ENCODE measurements at regions not wholly inside any gene's neighbourhood (a gene's known extent, or its start where the extent isn't known, plus 50 kb on each side); places are given as distances from the start of the nearest gene placed in this dataset.
A peak's percentile ranks its signal among the peaks of the same experiment; 100 is the strongest.
"Not testable (repeated sequence)": the region's sequence is repeated elsewhere in the genome, so short reads cannot be mapped to it uniquely, and the experiment has no call there.

DNA sequence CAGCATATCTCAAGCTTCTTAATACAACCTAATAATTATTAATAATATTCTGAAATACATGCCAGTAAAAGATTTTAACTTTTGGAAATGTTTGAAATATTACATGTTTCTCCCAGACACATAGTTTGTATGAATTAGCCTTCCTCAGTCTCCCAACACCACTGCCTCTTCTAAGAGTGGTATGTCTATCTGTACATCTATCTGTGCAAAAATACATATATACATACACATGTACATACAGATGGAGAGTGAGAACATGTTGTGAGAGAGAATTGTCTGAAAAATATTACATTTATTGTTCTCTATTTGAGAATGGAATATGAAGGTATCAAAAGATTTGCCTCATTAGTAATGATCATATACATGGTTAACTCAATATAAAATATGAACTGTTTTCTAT is 1567.2 kb upstream of the PRR20A start:
- no peak overlapping the region for H3K27ac ChIP-seq (ENCODE audit: low read length)
- H3K9ac ChIP-seq (ENCODE audit: low read length), result no peak overlapping the region
- H3K4me3 ChIP-seq (ENCODE audit: low read length), result peak overlapping the region; percentile 20
- H3K27me3 ChIP-seq (ENCODE audit: control insufficient read depth, insufficient read depth, low read length), result no peaks in the 10 kb centered on the region
- H3K36me3 ChIP-seq (ENCODE audit: control insufficient read depth, low read depth, low read length), result peaks cover 52% of the 10 kb centered on the region
- no peaks in the 10 kb centered on the region for H3K9me3 ChIP-seq (ENCODE audit: control insufficient read depth, low read depth, low read length)
- H3K4me1 ChIP-seq (ENCODE audit: control insufficient read depth, low read depth, low read length), result peaks cover 43% of the 10 kb centered on the region

DNA sequence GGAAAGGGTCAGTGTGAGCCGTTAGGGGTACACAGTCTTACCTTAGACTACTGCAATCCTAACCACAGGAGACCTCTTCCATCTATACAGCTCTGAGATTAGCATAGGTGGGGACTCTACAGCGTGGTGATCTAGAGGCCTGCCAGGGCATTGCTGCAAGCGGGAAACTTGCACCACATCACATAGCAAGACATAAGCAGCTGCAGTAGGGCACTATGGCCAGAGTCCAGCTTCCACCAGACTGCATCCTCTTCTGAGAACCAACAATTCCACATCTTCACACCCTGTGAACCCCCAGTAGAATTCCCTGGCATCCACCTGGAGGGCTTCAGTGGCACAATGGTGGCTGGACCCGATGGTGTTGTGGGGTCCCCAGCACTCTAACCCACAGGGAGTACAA is 1564.3 kb upstream of the PRR20A start:
- peaks cover 55% of the 10 kb centered on the region for H3K36me3 ChIP-seq (ENCODE audit: control insufficient read depth, low read depth, low read length)
- H3K27ac ChIP-seq (ENCODE audit: low read length), result no peak overlapping the region
- no peaks in the 10 kb centered on the region for H3K27me3 ChIP-seq (ENCODE audit: control insufficient read depth, insufficient read depth, low read length)
- H3K9me3 ChIP-seq (ENCODE audit: control insufficient read depth, low read depth, low read length), result no peaks in the 10 kb centered on the region
- peaks cover 36% of the 10 kb centered on the region for H3K4me1 ChIP-seq (ENCODE audit: control insufficient read depth, low read depth, low read length)
- H3K4me3 ChIP-seq (ENCODE audit: low read length), result peak overlapping the region; percentile 74
- no peak overlapping the region for H3K9ac ChIP-seq (ENCODE audit: low read length)

DNA sequence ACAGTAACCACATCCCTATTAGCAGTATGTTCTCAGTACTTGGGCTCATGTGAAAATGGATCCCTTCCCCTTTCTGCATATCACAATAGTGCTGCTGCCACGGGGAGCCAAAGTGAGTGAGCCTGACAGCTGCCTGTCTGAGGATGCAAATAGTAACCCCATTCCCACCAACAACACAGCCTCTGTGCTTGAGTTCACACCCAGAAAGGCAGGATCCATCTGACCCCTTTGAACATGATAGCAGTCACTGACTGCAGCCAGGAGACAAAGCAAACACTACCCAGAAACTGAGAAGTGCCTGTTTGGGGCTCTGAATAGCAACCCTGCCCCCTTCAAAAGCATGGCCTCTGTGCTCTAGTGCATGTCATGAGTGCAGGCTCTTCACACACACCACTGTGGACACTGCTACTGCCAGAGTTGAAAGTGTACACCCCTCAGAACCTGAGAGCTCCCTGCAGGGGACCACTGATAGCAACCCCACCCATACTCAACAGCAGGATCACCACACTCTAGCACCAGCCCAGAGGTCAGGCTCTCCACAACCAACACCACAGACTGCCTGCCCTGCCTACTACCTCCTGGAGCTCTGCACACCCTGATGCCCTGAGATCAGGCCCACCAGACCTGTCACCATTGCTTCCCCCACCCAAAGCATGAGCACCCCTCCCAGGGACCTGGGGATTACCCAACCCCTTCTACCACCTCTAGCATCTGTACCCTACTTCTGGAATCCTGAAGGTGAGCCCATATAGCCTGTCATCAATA is 1563.5 kb upstream of the PRR20A start:
- Histone ChIP-seq H3K4me1 (ENCODE audit: control insufficient read depth, low read depth, low read length) (peaks cover 27% of the 10 kb centered on the region), H3K9ac (ENCODE audit: low read length) (peak overlapping the region; percentile 5), H3K4me3 (ENCODE audit: low read length) (peak overlapping the region; percentile 74), H3K36me3 (ENCODE audit: control insufficient read depth, low read depth, low read length) (peaks cover 54% of the 10 kb centered on the region), H3K27me3 (ENCODE audit: control insufficient read depth, insufficient read depth, low read length) (no peaks in the 10 kb centered on the region), H3K9me3 (ENCODE audit: control insufficient read depth, low read depth, low read length) (no peaks in the 10 kb centered on the region), H3K27ac (ENCODE audit: low read length) (peak overlapping the region; percentile 2)

DNA sequence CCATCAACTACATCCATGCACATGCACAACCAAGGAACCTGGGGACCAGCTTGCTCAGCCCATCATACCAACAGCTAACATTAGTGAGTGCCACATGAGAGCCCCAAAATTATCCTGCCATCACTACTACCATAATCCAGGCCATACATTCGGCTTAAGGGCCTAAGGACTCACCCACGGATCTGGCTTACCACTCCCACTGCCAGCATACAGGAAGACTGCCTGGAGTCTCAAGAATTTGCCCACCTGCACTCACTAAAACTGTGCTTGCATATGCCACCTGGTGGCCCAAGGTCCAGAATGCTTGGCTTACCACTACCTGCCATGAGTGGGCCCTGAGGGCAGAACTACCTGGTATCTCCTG is 1562.9 kb upstream of the PRR20A start:
- peaks cover 48% of the 10 kb centered on the region for H3K36me3 ChIP-seq (ENCODE audit: control insufficient read depth, low read depth, low read length)
- H3K4me3 ChIP-seq (ENCODE audit: low read length), result peak overlapping the region; percentile 74

DNA sequence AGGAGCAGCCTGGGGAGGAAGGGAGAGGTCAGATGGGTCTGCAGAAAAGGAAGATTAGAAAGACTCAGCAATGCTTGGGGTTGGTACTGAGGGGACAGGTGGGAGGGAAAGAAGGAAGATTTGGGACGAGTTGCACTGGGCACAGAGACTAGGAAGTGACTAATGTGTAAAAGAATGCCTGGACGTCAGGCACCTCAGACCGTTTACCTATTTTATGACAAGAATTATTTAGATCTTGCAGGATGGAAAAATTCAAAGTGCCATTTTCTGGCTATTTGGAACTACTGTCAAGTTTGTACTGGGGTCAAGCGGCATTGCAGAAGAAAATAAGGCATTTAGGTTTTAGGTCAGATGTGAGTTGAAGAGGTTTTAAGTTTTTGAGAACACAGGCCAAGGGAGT is 1558.4 kb upstream of the PRR20A start:
- Histone ChIP-seq H3K4me3 (ENCODE audit: low read length) (peak overlapping the region; percentile 84), H3K36me3 (ENCODE audit: control insufficient read depth, low read depth, low read length) (peaks cover 11% of the 10 kb centered on the region), H3K9ac (ENCODE audit: low read length) (peak overlapping the region; percentile 66), H3K4me1 (ENCODE audit: control insufficient read depth, low read depth, low read length) (peaks cover 21% of the 10 kb centered on the region)
- H3K9me3 ChIP-seq (ENCODE audit: control insufficient read depth, low read depth, low read length); H3K27me3 ChIP-seq (ENCODE audit: control insufficient read depth, insufficient read depth, low read length); H3K27ac ChIP-seq (ENCODE audit: low read length): not testable (repeated sequence)

More for the DNA sequence above, 1562.9 kb upstream of the PRR20A start:
- peak overlapping the region; percentile 5 for H3K9ac ChIP-seq (ENCODE audit: low read length)
- peak overlapping the region; percentile 2 for H3K27ac ChIP-seq (ENCODE audit: low read length)
- H3K9me3 ChIP-seq (ENCODE audit: control insufficient read depth, low read depth, low read length), result no peaks in the 10 kb centered on the region
- no peaks in the 10 kb centered on the region for H3K27me3 ChIP-seq (ENCODE audit: control insufficient read depth, insufficient read depth, low read length)
- H3K4me1 ChIP-seq (ENCODE audit: control insufficient read depth, low read depth, low read length), result peaks cover 21% of the 10 kb centered on the region

DNA sequence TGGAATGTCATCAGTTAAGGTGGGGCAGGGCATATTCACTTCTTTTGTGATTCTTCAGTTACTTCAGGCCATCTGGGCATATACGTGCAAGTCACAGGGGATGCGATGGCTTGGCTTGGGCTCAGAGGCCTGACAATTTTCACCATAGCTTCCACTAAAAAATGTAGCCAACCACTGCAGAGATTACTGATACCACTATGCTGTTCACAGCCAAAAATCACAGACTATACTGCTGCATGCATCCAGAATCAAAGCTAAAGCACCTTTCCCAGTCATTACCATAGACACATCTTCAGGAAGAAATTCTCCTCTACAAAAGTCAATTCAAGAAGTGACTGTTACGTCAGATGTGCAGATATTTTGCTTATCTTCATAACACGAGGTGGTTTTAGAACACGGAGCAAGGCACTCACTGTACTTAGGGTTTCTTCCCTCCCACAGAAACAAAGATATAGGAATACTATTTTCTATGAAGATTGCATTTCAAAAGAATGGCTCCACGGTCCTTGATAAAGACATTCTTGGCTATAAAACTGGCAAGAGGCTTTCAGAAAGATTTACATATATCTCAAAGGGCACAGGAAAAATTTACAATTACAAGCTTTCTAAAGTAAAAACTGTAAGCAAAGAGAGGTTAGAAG is 1556.6 kb upstream of the PRR20A start:
- Histone ChIP-seq H3K9me3 (ENCODE audit: control insufficient read depth, low read depth, low read length) (no peaks in the 10 kb centered on the region), H3K9ac (ENCODE audit: low read length) (peak overlapping the region; percentile 29), H3K27ac (ENCODE audit: low read length) (peak overlapping the region; percentile 54), H3K27me3 (ENCODE audit: control insufficient read depth, insufficient read depth, low read length) (no peaks in the 10 kb centered on the region), H3K4me1 (ENCODE audit: control insufficient read depth, low read depth, low read length) (peaks cover 20% of the 10 kb centered on the region), H3K4me3 (ENCODE audit: low read length) (peak overlapping the region; percentile 48), H3K36me3 (ENCODE audit: control insufficient read depth, low read depth, low read length) (peaks cover 2% of the 10 kb centered on the region)

DNA sequence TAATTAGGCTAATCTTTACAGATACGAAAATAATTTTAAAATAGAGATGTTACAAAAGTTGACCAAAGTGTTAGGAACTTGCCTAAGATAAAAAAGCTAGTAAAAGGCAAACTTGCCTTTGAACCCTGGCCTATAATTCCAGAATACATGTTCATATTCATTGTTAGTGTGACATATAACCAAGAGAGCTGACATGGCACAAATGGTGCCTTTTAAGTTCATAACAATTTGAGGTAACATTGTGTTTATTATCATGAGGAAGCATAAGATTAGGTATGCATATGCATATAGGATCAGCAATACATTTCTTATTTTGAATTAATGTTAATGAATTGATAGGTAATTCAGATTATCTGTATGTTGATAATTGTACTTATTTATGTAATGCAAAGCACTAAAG is 1537.9 kb upstream of the PRR20A start:
- Histone ChIP-seq H3K9me3 (ENCODE audit: control insufficient read depth, low read depth, low read length) (no peaks in the 10 kb centered on the region), H3K9ac (ENCODE audit: low read length) (no peak overlapping the region), H3K36me3 (ENCODE audit: control insufficient read depth, low read depth, low read length) (no peaks in the 10 kb centered on the region), H3K27me3 (ENCODE audit: control insufficient read depth, insufficient read depth, low read length) (no peaks in the 10 kb centered on the region), H3K4me3 (ENCODE audit: low read length) (no peak overlapping the region), H3K27ac (ENCODE audit: low read length) (no peak overlapping the region), H3K4me1 (ENCODE audit: control insufficient read depth, low read depth, low read length) (no peaks in the 10 kb centered on the region)

DNA sequence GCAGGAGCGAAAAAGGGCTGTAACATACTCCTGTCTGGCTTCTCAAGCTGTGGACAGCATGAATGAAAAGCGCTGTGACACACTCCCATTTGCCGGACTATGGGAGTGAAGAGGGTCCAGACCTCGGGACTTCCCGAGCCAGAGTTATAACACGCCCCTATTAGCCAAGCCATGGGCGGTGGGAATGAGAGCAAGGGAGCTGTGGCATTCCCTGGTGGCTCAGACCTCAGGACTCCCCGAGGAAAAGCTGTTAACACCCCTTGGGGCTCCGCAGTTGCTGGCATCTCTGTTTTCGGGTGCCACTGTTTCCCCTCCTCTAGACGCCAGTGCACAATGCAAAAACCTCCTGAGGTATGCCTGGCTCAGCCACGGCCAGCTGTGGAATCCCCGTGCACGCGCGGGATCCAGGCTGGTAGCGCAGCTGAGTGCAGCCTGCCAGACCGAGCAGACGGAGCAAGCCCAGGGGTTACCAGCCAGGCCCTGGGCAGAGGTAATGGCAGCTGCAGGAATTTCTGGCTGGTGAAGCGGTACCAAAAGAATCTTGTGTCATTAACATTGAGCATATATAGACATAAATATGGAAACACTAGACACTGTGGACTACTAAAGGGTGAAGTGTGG is 1534.6 kb upstream of the PRR20A start:
- H3K9me3 ChIP-seq (ENCODE audit: control insufficient read depth, low read depth, low read length), result no peaks in the 10 kb centered on the region
- H3K9ac ChIP-seq (ENCODE audit: low read length), result no peak overlapping the region
- no peaks in the 10 kb centered on the region for H3K27me3 ChIP-seq (ENCODE audit: control insufficient read depth, insufficient read depth, low read length)
- no peak overlapping the region for H3K27ac ChIP-seq (ENCODE audit: low read length)
- no peak overlapping the region for H3K4me3 ChIP-seq (ENCODE audit: low read length)
- H3K36me3 ChIP-seq (ENCODE audit: control insufficient read depth, low read depth, low read length), result no peaks in the 10 kb centered on the region
- H3K4me1 ChIP-seq (ENCODE audit: control insufficient read depth, low read depth, low read length), result no peaks in the 10 kb centered on the region

DNA sequence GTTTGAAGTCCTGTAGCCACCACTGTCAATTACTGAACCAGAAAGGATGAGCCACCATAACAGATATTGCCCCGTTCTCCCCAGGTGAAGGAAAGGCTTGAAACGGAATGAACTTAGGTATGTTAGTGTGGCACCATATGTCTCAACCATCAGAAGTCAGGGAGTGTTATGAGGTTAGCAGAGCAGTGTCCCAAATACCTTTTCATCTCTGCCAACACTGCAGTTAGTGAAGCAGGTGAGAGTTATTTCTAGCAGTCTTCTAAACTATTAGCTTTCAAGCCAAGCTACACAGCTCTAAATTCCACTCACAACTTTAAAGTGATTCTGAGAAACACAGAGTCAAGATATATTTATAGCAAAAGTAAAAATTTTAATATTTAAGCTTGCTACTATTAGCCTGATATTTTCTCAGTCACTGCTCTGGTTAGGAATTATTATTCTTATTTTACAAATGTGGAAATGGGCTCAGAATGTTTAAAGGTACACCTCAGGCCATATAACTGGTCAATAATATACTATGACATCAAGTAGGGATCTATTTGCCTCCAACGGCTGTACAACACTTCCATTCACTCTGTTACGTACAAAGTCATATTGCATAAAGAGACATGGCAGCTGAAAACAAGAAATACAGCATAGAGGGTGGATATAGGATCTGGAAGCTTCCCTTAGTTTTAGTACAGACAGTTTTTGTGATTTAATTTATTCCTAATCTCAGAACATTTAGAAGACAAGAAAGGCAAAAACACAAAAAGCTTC is 1527.1 kb upstream of the PRR20A start:
- H3K27me3 ChIP-seq (ENCODE audit: control insufficient read depth, insufficient read depth, low read length), result no peaks in the 10 kb centered on the region
- no peaks in the 10 kb centered on the region for H3K36me3 ChIP-seq (ENCODE audit: control insufficient read depth, low read depth, low read length)
- no peak overlapping the region for H3K27ac ChIP-seq (ENCODE audit: low read length)
- H3K4me1 ChIP-seq (ENCODE audit: control insufficient read depth, low read depth, low read length), result peaks cover 4% of the 10 kb centered on the region
- no peak overlapping the region for H3K9ac ChIP-seq (ENCODE audit: low read length)
- H3K4me3 ChIP-seq (ENCODE audit: low read length), result no peak overlapping the region
- no peaks in the 10 kb centered on the region for H3K9me3 ChIP-seq (ENCODE audit: control insufficient read depth, low read depth, low read length)

DNA sequence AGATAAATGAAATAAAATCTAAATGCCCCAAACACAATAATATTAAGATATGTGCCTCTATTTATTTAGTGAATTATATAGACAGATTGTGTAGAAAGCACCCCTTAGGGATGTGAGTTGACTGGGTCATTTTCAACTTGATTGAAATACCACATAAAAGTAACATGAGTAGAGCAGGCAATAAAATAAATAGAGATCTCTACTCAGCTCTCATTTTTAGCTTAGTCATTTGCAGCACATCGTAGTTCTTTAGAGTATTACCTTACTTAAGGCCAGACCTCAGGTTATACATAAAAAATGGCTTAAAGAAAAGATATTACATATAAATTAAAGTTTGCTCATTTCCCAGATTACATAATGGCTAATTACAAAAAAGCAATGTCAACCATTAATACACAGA is 1525.6 kb upstream of the PRR20A start:
- Histone ChIP-seq H3K9me3 (ENCODE audit: control insufficient read depth, low read depth, low read length) (no peaks in the 10 kb centered on the region), H3K9ac (ENCODE audit: low read length) (no peak overlapping the region), H3K4me3 (ENCODE audit: low read length) (no peak overlapping the region), H3K4me1 (ENCODE audit: control insufficient read depth, low read depth, low read length) (peaks cover 4% of the 10 kb centered on the region), H3K27ac (ENCODE audit: low read length) (no peak overlapping the region), H3K36me3 (ENCODE audit: control insufficient read depth, low read depth, low read length) (no peaks in the 10 kb centered on the region), H3K27me3 (ENCODE audit: control insufficient read depth, insufficient read depth, low read length) (no peaks in the 10 kb centered on the region)

DNA sequence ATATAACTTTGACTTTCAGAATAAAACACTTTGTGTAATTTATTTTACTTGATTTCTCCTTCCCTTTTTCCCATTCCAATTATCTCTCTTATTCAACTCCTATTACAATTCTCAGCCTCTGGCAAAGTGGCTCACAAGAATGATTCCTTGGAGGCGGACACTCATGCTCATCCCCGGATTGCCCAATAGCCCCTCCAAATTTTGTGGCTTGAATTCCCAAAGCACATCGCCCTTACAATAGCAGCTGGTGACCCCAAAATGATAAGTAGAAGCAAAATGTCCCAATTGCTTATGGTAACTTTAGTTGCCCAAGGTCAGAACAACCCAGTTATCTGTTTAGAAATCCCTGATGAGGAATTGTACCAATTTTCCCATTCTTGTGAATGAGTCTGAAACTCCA is 1523.5 kb upstream of the PRR20A start:
- Histone ChIP-seq H3K9me3 (ENCODE audit: control insufficient read depth, low read depth, low read length) (no peaks in the 10 kb centered on the region), H3K4me1 (ENCODE audit: control insufficient read depth, low read depth, low read length) (peaks cover 4% of the 10 kb centered on the region), H3K36me3 (ENCODE audit: control insufficient read depth, low read depth, low read length) (no peaks in the 10 kb centered on the region), H3K27ac (ENCODE audit: low read length) (no peak overlapping the region), H3K4me3 (ENCODE audit: low read length) (no peak overlapping the region), H3K27me3 (ENCODE audit: control insufficient read depth, insufficient read depth, low read length) (no peaks in the 10 kb centered on the region), H3K9ac (ENCODE audit: low read length) (no peak overlapping the region)
